Natural killer cell (primary cell): ENCODE measurements at regions not wholly inside any gene's neighbourhood (a gene's known extent, or its start where the extent isn't known, plus 50 kb on each side); places are given as distances from the start of the nearest gene placed in this dataset.
"Not testable (repeated sequence)": the region's sequence is repeated elsewhere in the genome, so short reads cannot be mapped to it uniquely, and the experiment has no call there.

ENCODE experiments used
- ATAC-seq, 3 donors: fragments of 150-1000 bp in 2 of 3; fragments of 200-7000 bp in 1 of 3; cut with Tn5 transposase; 1 replicate in 1 of 3; 2 replicates in 2 of 3; pipeline ENCODE4 v1.10.0; 2021; ENCODE audit warnings: mild to moderate bottlenecking in 2 of 3, moderate library complexity in 2 of 3
- DNase-seq, 2 donors: peaks; one replicate each; pipeline versions ENCODE4 v3.0.0 to v3.0.0-alpha.2; 2013 to 2021; ENCODE audit warnings: mixed read lengths in 1 of 2
- H3K27ac ChIP-seq: one replicate; pipeline ENCODE4 v1.5.1; 2013; ENCODE audit warnings: mild to moderate bottlenecking, low read length
- H3K27me3 ChIP-seq: one replicate; pipeline ENCODE4 v1.6.1; 2013; ENCODE audit warnings: low read length; ENCODE audit not compliant: control insufficient read depth, insufficient read depth
- H3K36me3 ChIP-seq: one replicate; pipeline ENCODE4 v1.6.1; 2013; ENCODE audit warnings: low read length; ENCODE audit not compliant: control insufficient read depth, insufficient read depth
- H3K4me1 ChIP-seq: one replicate; pipeline ENCODE4 v1.6.1; 2013; ENCODE audit warnings: low read length; ENCODE audit not compliant: control insufficient read depth, insufficient read depth
- H3K4me3 ChIP-seq: one replicate; pipeline ENCODE4 v1.5.1; 2013; ENCODE audit warnings: low read length
- H3K9me3 ChIP-seq: one replicate; pipeline ENCODE4 v1.6.1; 2013; ENCODE audit warnings: low read length; ENCODE audit not compliant: control insufficient read depth, insufficient read depth
- H3K27ac Mint-ChIP-seq, 2 donors: one replicate each; pipeline ENCODE4 v1.8.0; 2022; ENCODE audit warnings: mild to moderate bottlenecking in 2 of 2, mixed read lengths in 2 of 2, moderate library complexity in 1 of 2
- H3K27me3 Mint-ChIP-seq, 2 donors: one replicate each; pipeline ENCODE4 v1.8.0; 2022; ENCODE audit warnings: low read depth in 2 of 2, mixed read lengths in 2 of 2
- H3K36me3 Mint-ChIP-seq: one replicate; pipeline ENCODE4 v1.8.0; 2022; ENCODE audit warnings: mixed read lengths
- H3K4me1 Mint-ChIP-seq, 2 donors: one replicate each; pipeline ENCODE4 v1.8.0; 2022; ENCODE audit warnings: mixed read lengths in 2 of 2
- H3K4me3 Mint-ChIP-seq: one replicate; pipeline ENCODE4 v1.8.0; 2022; ENCODE audit warnings: mild to moderate bottlenecking, moderate library complexity, mixed read lengths
- H3K9me3 Mint-ChIP-seq, 2 donors: one replicate each; pipeline ENCODE4 v1.8.0; 2022; ENCODE audit warnings: mixed read lengths in 2 of 2
- CTCF ChIP-seq: fragments of 200-600 bp; IDR thresholded peaks from one replicate; pipeline ENCODE4 v1.8.0; 2022; ENCODE audit warnings: antibody characterized with exemption
- WGBS: methylation state at CpG from one replicate; pipeline ENCODE4 v1.1.7; 2013; ENCODE audit warnings: missing lambda C conversion rate; ENCODE audit not compliant: insufficient coverage; 5-methylcytosine and 5-hydroxymethylcytosine counted together
- intact Hi-C: fragments of 100-400 bp; cut with micrococcal nuclease; formaldehyde crosslinking; loops from one replicate; pipeline ENCODE4 v1.14.2; 2022

GRCh38 chr1:213457733-213458132 is 406.7 kb downstream of the RPS6KC1 start:
- H3K27me3 Mint-ChIP-seq, result peaks cover 9% of the 10 kb centered on the region in 2 donors
- no peaks in the 10 kb centered on the region for H3K27me3 ChIP-seq
- H3K4me1 Mint-ChIP-seq, result no peaks in the 10 kb centered on the region
- H3K4me3 ChIP-seq, result no peak overlapping the region
- no peaks in the 10 kb centered on the region for H3K36me3 ChIP-seq
- intact Hi-C loops, result no loop called here
- H3K9me3 ChIP-seq, result no peaks in the 10 kb centered on the region
- no peak for TF ChIP-seq CTCF
- peaks cover 0 to 4% of the 10 kb centered on the region in 2 donors for H3K9me3 Mint-ChIP-seq
- ATAC-seq (no peak), DNase-seq (no peak)
- no peaks in the 10 kb centered on the region for H3K36me3 Mint-ChIP-seq
- H3K27ac ChIP-seq, result no peak overlapping the region
- no peak overlapping the region for H3K27ac Mint-ChIP-seq
- no CpG with 5 or more reads among the region's 2 CpGs for WGBS
- H3K4me1 ChIP-seq, result no peaks in the 10 kb centered on the region
- H3K4me3 Mint-ChIP-seq, result no peak overlapping the region

GRCh38 chr1:213462374-213462773 is 411.3 kb downstream of the RPS6KC1 start:
- WGBS, result 68% methylated on average over 2 of the region's 3 CpGs
- H3K4me1 ChIP-seq, H3K27me3 ChIP-seq, H3K36me3 Mint-ChIP-seq, H3K27ac Mint-ChIP-seq, H3K4me3 Mint-ChIP-seq, H3K4me3 ChIP-seq, H3K27me3 Mint-ChIP-seq, H3K4me1 Mint-ChIP-seq, H3K9me3 Mint-ChIP-seq, DNase-seq, H3K36me3 ChIP-seq, ATAC-seq, intact Hi-C loops, H3K9me3 ChIP-seq, H3K27ac ChIP-seq: not testable (repeated sequence)

GRCh38 chr1:213464786-213465460 is 413.9 kb downstream of the RPS6KC1 start:
- H3K9me3 Mint-ChIP-seq, result peaks cover 0 to 4% of the 10 kb centered on the region in 2 donors
- no peaks in the 10 kb centered on the region for H3K36me3 Mint-ChIP-seq
- no peak overlapping the region for H3K4me3 Mint-ChIP-seq
- Histone ChIP-seq H3K36me3 (no peaks in the 10 kb centered on the region), H3K27me3 (no peaks in the 10 kb centered on the region), H3K27ac (no peak overlapping the region), H3K4me1 (no peaks in the 10 kb centered on the region), H3K4me3 (no peak overlapping the region), H3K9me3 (no peaks in the 10 kb centered on the region)
- WGBS, result 81% methylated on average over 2 of the region's 2 CpGs
- DNase-seq (no peak), ATAC-seq (no peak)
- TF ChIP-seq CTCF, result no peak
- H3K4me1 Mint-ChIP-seq, result no peaks in the 10 kb centered on the region
- H3K27me3 Mint-ChIP-seq, result peaks cover 0 to 17% of the 10 kb centered on the region in 2 donors
- intact Hi-C loops, result no loop called here
- H3K27ac Mint-ChIP-seq, result no peak overlapping the region

DNA sequence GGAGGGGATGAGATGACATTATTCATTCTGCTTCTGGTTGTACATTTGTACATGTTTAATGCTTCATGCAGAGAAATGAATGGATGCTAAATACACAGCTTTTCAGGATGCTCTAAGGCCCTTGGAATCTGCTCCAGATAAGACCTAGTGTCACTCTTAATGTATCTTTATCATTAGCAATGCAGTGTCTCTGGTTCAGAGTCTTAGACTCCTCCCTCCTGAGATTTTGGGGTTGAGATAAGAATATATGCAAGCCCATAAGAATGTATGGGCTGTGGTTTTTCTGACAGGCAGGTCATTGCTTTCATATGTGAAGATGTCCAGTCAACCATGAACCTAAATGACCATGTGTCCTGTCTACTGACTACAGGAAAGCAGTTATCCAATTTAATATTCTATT is 415.5 kb downstream of the RPS6KC1 start:
- intact Hi-C loops, result no loop called here
- Histone ChIP-seq H3K4me1 (no peaks in the 10 kb centered on the region), H3K27ac (no peak overlapping the region), H3K36me3 (no peaks in the 10 kb centered on the region), H3K4me3 (no peak overlapping the region), H3K9me3 (no peaks in the 10 kb centered on the region), H3K27me3 (no peaks in the 10 kb centered on the region)
- no peak for TF ChIP-seq CTCF
- Mint-ChIP-seq H3K4me3 (no peak overlapping the region), H3K4me1 (no peaks in the 10 kb centered on the region), H3K36me3 (no peaks in the 10 kb centered on the region), H3K27me3 (peaks cover 0 to 10% of the 10 kb centered on the region in 2 donors), H3K9me3 (peaks cover 0 to 2% of the 10 kb centered on the region in 2 donors), H3K27ac (no peak overlapping the region)
- DNase-seq (no peak), ATAC-seq (no peak)
